8988T (cell line): ENCODE measurements at regions not wholly inside any gene's neighbourhood (a gene's known extent, or its start where the extent isn't known, plus 50 kb on each side); places are given as distances from the start of the nearest gene placed in this dataset.
"Not testable (repeated sequence)": the region's sequence is repeated elsewhere in the genome, so short reads cannot be mapped to it uniquely, and the experiment has no call there.

Experiments used
- DNase-seq: peaks from one replicate; pipeline ENCODE4 v3.0.0; 2011

DNA sequence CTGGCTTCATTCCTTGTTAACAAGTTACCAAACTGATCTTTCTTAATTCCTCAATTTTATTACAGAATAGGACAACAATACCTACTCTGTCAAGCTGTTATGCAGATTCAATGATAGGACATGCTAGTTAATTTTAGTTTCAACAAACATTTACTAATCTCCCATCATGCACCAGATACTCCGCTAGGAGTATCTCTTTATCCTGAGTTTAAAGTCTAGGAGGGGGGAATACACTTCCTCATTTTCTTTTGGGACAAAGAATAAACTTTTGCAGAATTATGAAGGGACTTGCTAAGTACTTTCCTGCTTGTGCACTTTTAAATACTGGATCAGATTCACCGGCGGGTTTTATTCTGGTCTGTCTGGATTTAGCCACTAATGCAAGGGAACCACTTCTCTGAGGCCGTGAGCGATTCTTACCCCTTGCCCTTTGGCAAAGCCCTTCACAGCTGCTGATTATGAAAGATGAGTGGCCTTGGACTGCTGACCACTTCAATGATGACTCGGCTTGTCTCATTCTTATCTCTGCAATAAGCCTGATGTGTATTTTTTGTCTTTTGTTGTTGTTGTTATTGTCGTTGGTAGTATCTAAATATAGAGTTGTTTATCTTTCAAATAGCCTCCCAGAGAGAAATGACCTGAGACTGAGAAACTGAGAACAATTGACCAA lies 73.9 kb downstream of the RMI1 start:
- DNase-seq: no peak

DNA sequence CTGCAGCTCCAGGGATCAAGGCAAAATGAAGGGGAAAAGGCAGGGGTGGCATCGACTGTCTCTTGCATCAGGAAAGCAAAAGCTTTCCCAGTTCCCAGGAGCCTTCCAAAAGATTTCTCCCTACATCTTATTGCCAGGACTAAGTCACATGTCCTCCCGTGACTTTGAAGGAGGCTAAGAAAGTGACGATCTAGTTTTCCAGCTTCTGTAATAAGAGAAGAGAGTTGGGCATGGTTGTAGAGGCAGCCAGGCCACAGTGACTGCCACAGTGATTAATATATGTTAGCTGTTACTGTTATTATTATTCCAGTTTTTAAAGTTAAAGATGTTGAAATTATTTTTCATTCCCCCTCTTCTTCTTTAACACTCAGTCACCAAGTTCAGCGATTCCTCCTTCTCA lies 77.1 kb downstream of the RMI1 start:
- DNase-seq: no peak

GRCh38 chr9:84059936-84060335 lies 79.3 kb downstream of the RMI1 start:
- no peak for DNase-seq

DNA sequence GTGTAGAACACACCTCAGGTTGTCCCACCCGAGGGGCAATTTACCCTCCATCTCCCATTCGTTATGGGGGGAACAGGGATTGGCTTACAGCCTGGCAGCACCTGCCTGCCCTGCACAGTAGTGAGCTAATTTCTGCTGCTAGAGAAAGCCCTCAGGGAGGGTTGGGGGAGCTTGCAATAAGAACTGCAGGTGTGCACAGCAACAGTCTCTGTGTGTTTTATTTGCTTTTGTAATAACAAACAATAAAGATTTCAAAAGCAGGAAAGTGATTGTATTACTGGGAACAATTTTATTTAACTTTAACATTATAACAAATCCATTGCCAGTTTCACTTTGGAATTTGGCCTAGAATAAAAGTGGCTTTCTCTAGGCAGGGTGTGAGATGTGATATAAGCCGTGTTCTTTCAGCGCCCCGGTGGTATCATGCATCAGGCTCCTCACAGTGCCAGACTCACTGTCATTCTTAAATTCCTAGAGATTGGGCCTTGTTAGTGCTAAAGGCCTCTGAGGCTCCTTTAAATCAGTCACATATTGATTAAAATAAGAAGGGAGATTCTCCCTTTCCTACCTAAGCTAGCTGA lies 81.1 kb downstream of the RMI1 start:
- DNase-seq: no peak

DNA sequence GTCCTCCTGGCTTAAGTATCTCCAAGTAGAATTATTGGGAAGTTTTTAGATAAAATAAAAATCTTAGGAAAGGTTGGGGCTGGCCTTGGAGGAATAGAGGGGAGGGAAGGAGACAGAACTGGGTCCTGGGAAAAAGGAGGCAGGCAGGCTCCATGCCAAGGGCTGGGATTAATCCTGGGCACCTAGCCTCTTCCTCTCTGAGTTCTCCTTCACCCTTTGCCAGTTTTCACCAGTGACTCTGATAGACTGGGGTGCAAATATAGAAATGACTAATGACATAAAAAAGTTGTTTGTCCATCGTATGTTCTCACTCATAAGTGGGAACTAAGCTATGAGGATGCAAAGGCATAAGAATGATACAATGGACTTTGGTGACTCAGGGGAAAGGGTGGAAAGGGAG lies 81.9 kb downstream of the RMI1 start:
- no peak for DNase-seq

GRCh38 chr9:84067821-84068220 lies 87.2 kb downstream of the RMI1 start:
- no peak for DNase-seq

DNA sequence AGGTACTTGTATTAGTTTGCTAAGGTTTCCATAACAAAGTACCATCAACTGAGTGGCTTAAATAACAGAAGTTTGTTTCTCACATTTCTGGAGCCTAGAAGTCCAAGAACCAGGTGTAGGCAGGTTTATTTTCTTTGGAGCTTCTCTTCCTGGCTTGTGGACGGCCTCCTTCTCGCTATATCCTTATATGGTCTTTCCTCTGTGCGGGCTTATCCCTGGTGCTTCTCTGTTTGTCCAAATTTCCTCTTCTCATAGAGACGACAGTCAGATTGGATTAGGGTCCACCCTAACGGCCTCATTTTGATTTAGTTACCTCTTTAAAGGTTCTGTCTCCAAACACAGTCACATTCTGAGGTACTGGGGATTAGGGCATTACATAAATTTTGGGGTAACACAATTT lies 88.3 kb downstream of the RMI1 start:
- DNase-seq: no peak

DNA sequence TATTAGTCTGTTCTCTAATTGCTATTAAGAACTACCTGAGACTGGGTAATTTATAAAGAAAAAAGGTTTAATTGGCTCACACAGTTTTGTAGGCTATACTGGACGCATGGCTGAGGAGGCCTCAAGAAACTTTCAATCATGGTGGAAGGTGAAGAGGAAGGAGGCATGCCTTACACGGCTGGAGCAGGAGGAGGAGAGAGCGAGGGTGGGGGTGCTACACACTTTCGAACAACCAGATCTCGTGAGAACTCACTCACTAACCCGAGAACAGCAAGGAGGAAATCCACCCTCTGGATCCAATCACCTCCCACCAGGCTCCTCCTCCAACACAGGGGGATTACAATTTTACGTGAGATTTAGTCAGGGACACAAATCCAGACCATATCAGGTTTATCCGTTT lies 90.0 kb downstream of the RMI1 start:
- no peak for DNase-seq

- no peak for DNase-seq
These were observed 92.1 kb downstream of the RMI1 start for GRCh38 chr9:84072621-84073180.

DNA sequence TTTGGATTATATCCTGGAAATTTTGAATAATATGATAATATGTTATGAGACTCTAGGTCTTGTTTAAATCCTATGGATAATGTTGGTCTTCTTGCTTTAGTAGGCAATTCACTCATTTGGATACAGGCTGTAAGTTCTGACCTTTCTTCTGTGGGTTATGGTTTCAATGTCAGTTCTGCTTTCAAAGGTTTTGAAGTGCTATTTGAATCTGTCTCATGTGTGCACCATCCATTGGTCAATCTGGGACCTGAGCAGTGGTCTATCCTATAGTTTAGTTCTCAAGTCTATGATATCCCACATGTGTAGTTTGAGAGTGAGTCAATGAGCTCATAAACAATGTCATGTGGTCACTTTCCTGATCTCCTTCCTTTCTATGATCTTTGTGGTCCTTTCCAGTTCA lies 94.4 kb downstream of the RMI1 start:
- DNase-seq: no peak

- no peak for DNase-seq
These were observed 95.8 kb downstream of the RMI1 start for GRCh38 chr9:84076384-84076783.

- DNase-seq: not testable (repeated sequence)
These were observed 97.2 kb downstream of the RMI1 start for GRCh38 chr9:84077816-84078215.

DNA sequence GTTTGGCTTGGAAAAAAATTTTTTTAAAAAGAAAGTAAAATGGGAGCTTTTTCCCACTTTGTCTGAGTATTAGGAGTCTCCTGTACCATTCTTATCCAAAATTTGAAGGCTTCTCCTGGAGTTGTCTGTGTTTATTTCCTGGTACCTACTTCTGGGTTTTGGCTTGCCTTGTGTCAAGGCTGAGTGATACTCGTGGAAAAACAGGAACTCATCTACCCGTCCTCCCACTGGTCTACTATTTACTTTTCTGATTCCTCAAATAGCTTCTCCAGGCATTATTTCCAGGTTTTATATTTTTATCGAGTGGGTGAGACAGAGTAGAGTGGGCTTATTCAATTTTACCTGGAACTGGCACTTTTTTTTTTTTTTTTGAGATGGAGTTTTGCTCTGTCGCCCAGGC lies 99.4 kb downstream of the RMI1 start:
- no peak for DNase-seq

DNA sequence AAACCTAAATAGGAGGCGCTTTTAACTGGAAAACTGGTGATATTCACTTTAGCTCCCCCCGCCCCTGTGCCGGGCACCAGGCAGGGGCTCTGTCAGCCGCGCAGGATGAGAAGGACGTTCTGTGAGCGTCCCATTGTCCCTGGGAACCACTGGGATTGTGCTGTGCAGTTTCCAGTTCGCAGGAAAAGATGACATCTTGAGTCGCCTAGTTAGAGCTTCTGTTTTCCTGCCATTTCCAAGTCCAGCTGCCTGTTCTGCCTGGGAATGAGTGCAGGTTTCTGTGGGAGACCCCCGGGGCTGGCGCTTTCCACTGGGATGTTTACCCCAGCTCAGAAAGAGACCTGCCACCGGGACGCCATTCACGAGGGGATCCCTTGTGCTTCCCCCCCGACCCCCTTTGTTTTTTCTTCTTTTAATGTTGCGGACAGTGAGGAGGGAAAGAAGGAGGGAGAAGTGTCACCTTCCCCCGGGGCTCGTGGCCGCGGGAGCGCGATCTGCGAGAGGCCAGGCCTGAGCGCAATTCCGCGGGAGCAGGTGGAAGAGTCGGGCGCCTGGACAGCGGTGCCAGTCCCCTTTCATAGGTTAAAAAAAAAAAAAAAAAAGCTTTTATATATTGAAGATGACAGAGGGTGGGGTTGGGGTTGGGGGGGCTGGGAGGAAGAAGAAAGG lies 121.5 kb downstream of the RMI1 start:
- DNase-seq: no peak

- no peak for DNase-seq
These were observed 123.2 kb downstream of the RMI1 start for GRCh38 chr9:84103651-84104377.

GRCh38 chr9:84107081-84107480 lies 126.5 kb downstream of the RMI1 start:
- DNase-seq: no peak

DNA sequence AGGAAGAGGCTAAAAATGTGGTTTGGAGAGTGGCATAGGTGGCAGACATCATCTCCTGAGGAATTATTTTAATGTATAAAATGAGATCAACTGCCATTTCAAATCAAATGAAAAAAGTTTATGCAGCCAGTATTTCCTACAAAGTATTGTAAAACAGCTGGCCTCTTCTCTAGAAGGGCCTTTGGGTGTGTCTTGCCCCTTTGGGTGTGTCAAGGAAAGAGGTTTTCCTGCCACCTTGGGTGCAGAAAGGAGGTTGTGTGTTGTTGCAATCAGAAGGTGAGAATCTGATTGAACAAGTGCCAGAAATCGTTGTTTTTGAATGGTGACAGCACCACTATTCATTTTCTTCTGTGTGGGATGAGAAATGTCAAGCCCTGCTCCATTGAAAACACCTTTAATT lies 127.4 kb downstream of the RMI1 start:
- DNase-seq: no peak

- DNase-seq: no peak
These were observed 131.1 kb downstream of the RMI1 start for GRCh38 chr9:84111726-84112125.

GRCh38 chr9:84121991-84122523 lies 141.5 kb downstream of the RMI1 start:
- DNase-seq: no peak

GRCh38 chr9:84122572-84122971 lies 142.0 kb downstream of the RMI1 start:
- no peak for DNase-seq

GRCh38 chr9:84123648-84124406 lies 143.2 kb downstream of the RMI1 start:
- DNase-seq: no peak

GRCh38 chr9:84125046-84125445 lies 144.4 kb downstream of the RMI1 start:
- no peak for DNase-seq

GRCh38 chr9:84129529-84129928 lies 148.9 kb downstream of the RMI1 start:
- DNase-seq: no peak
